GM12878 (cell line): ENCODE measurements at regions not wholly inside any gene's neighbourhood (a gene's known extent, or its start where the extent isn't known, plus 50 kb on each side); places are given as distances from the start of the nearest gene placed in this dataset.

ENCODE experiments used
- EP300 ChIP-seq, 2 experiments: fragments of 150-350 bp in 1 of 2; IDR thresholded peaks; 2 replicates each; pipeline ENCODE4 v1.6.1; 2011 to 2012; ENCODE audit warnings: low read depth in 2 of 2, low read length in 2 of 2, borderline replicate concordance in 1 of 2, improper control_type of control experiment in 1 of 2, inconsistent platforms in 1 of 2; ENCODE audit not compliant: control insufficient read depth in 1 of 2
- JUNB ChIP-seq: IDR thresholded peaks from 2 replicates; pipeline ENCODE4 v1.6.1; 2016; ENCODE audit warnings: antibody characterized with exemption, mild to moderate bottlenecking
- KDM1A ChIP-seq: fragments of 200-600 bp; sonication (generic); IDR thresholded peaks from 2 replicates; pipeline ENCODE4 v1.6.1; 2016; ENCODE audit warnings: borderline replicate concordance
- POLR2A ChIP-seq: IDR thresholded peaks from 2 replicates; pipeline ENCODE4 v1.6.1; 2011; ENCODE audit warnings: low read depth, mild to moderate bottlenecking, low read length
- TF ChIP-seq, protein P1 (sequence below): fragments of 450-650 bp; IDR thresholded peaks from 2 replicates; pipeline ENCODE4 v1.6.1; 2017; ENCODE audit warnings: mild to moderate bottlenecking, moderate library complexity
- TF ChIP-seq, protein P2 (sequence below): fragments of 450-650 bp; IDR thresholded peaks from 2 replicates; pipeline ENCODE4 v1.6.1; 2017; ENCODE audit warnings: mild to moderate bottlenecking

GRCh38 chr15:94743668-94744067, 512.3 kb downstream of the MCTP2 start (continued):
- TF ChIP-seq, protein P1, sequence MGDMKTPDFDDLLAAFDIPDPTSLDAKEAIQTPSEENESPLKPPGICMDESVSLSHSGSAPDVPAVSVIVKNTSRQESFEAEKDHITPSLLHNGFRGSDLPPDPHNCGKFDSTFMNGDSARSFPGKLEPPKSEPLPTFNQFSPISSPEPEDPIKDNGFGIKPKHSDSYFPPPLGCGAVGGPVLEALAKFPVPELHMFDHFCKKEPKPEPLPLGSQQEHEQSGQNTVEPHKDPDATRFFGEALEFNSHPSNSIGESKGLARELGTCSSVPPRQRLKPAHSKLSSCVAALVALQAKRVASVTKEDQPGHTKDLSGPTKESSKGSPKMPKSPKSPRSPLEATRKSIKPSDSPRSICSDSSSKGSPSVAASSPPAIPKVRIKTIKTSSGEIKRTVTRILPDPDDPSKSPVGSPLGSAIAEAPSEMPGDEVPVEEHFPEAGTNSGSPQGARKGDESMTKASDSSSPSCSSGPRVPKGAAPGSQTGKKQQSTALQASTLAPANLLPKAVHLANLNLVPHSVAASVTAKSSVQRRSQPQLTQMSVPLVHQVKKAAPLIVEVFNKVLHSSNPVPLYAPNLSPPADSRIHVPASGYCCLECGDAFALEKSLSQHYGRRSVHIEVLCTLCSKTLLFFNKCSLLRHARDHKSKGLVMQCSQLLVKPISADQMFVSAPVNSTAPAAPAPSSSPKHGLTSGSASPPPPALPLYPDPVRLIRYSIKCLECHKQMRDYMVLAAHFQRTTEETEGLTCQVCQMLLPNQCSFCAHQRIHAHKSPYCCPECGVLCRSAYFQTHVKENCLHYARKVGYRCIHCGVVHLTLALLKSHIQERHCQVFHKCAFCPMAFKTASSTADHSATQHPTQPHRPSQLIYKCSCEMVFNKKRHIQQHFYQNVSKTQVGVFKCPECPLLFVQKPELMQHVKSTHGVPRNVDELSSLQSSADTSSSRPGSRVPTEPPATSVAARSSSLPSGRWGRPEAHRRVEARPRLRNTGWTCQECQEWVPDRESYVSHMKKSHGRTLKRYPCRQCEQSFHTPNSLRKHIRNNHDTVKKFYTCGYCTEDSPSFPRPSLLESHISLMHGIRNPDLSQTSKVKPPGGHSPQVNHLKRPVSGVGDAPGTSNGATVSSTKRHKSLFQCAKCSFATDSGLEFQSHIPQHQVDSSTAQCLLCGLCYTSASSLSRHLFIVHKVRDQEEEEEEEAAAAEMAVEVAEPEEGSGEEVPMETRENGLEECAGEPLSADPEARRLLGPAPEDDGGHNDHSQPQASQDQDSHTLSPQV = no peak
- TF ChIP-seq, protein P2, sequence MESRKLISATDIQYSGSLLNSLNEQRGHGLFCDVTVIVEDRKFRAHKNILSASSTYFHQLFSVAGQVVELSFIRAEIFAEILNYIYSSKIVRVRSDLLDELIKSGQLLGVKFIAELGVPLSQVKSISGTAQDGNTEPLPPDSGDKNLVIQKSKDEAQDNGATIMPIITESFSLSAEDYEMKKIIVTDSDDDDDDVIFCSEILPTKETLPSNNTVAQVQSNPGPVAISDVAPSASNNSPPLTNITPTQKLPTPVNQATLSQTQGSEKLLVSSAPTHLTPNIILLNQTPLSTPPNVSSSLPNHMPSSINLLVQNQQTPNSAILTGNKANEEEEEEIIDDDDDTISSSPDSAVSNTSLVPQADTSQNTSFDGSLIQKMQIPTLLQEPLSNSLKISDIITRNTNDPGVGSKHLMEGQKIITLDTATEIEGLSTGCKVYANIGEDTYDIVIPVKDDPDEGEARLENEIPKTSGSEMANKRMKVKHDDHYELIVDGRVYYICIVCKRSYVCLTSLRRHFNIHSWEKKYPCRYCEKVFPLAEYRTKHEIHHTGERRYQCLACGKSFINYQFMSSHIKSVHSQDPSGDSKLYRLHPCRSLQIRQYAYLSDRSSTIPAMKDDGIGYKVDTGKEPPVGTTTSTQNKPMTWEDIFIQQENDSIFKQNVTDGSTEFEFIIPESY = no peak
- no peak for TF ChIP-seq JUNB
- no peak for TF ChIP-seq POLR2A
- no peak for TF ChIP-seq KDM1A
- TF ChIP-seq EP300 (IDR thresholded peaks at IDR 0.05; ENCODE audit: borderline replicate concordance in 1 of 2, control insufficient read depth in 1 of 2, low read depth in 2 of 2, low read length in 2 of 2) = no peak
- TF ChIP-seq, all 136 proteins: peak for 0
